GM23338 (cell line): ENCODE measurements at regions not wholly inside any gene's neighbourhood (a gene's known extent, or its start where the extent isn't known, plus 50 kb on each side); places are given as distances from the start of the nearest gene placed in this dataset.
"Not testable (repeated sequence)": the region's sequence is repeated elsewhere in the genome, so short reads cannot be mapped to it uniquely, and the experiment has no call there.

ENCODE experiments used
- ATAC-seq: fragments of 200-7000 bp; cut with Tn5 transposase; 3 replicates; pipeline ENCODE4 v1.9.1; 2020
- DNase-seq: peaks from one replicate; pipeline ENCODE4 v3.0.0-alpha.2; 2015; ENCODE audit warnings: low spot score
- H2AFZ ChIP-seq: fragments of 200-600 bp; sonication (generic); 2 replicates; pipeline ENCODE4 v1.8.0; 2016; ENCODE audit warnings: antibody characterized with exemption, mild to moderate bottlenecking, moderate library complexity
- H3F3A ChIP-seq: fragments of 200-600 bp; sonication (generic); replicated peaks from 2 replicates; pipeline ENCODE4 v1.8.0; 2017; ENCODE audit warnings: antibody characterized with exemption, mixed run types, low read depth
- H3K27ac ChIP-seq: fragments of 200-600 bp; sonication (generic); 2 replicates; pipeline ENCODE4 v1.6.1; 2016; ENCODE audit warnings: low read depth
- H3K27me3 ChIP-seq: fragments of 200-600 bp; sonication (generic); 2 replicates; pipeline ENCODE4 v1.8.0; 2016; ENCODE audit warnings: mild to moderate bottlenecking, mixed run types, moderate library complexity; ENCODE audit not compliant: insufficient read depth
- H3K36me3 ChIP-seq: fragments of 200-600 bp; sonication (generic); 2 replicates; pipeline ENCODE4 v1.8.0; 2016; ENCODE audit warnings: mild to moderate bottlenecking; ENCODE audit not compliant: insufficient read depth
- H3K4me1 ChIP-seq: fragments of 200-600 bp; sonication (generic); 2 replicates; pipeline ENCODE4 v1.8.0; 2016; ENCODE audit warnings: mild to moderate bottlenecking, moderate library complexity; ENCODE audit not compliant: insufficient read depth
- H3K4me2 ChIP-seq: fragments of 200-600 bp; sonication (generic); 2 replicates; pipeline ENCODE4 v1.7.1; 2017; ENCODE audit warnings: mixed run types
- H3K4me3 ChIP-seq: fragments of 200-600 bp; sonication (generic); 2 replicates; pipeline ENCODE4 v1.6.1; 2016; ENCODE audit warnings: mixed run types
- H3K79me2 ChIP-seq: fragments of 200-600 bp; sonication (generic); replicated peaks from 2 replicates; pipeline ENCODE4 v1.8.0; 2017; ENCODE audit warnings: mild to moderate bottlenecking; ENCODE audit not compliant: insufficient read depth
- H3K9me2 ChIP-seq: fragments of 200-600 bp; sonication (generic); 2 replicates; pipeline ENCODE4 v1.8.0; 2017; ENCODE audit not compliant: insufficient read depth
- H4K20me1 ChIP-seq: fragments of 200-600 bp; sonication (generic); replicated peaks from 2 replicates; pipeline ENCODE4 v1.8.0; 2017; ENCODE audit warnings: mild to moderate bottlenecking; ENCODE audit not compliant: insufficient read depth
- H3K27ac Mint-ChIP-seq: 2 replicates; pipeline ENCODE4 v1.8.0; 2020; ENCODE audit warnings: inconsistent platforms, mild to moderate bottlenecking, moderate library complexity, mixed read lengths
- H3K27me3 Mint-ChIP-seq: 3 replicates; pipeline ENCODE4 v1.8.0; 2022; ENCODE audit warnings: low read depth, mild to moderate bottlenecking, moderate library complexity, mixed read lengths, inconsistent platforms; ENCODE audit not compliant: insufficient read depth, poor library complexity
- H3K36me3 Mint-ChIP-seq: 3 replicates; pipeline ENCODE4 v1.8.0; 2021; ENCODE audit warnings: low read depth, mild to moderate bottlenecking, inconsistent platforms, moderate library complexity, mixed read lengths
- H3K4me1 Mint-ChIP-seq: 3 replicates; pipeline ENCODE4 v1.8.0; 2020; ENCODE audit warnings: mild to moderate bottlenecking, inconsistent platforms, mixed read lengths
- H3K4me3 Mint-ChIP-seq: 3 replicates; pipeline ENCODE4 v1.8.0; 2021; ENCODE audit warnings: moderate library complexity, mild to moderate bottlenecking, inconsistent platforms, mixed read lengths
- H3K9me3 Mint-ChIP-seq: 3 replicates; pipeline ENCODE4 v1.8.0; 2020; ENCODE audit warnings: moderate library complexity, mild to moderate bottlenecking, inconsistent platforms, mixed read lengths
- CTCF ChIP-seq, 2 experiments: fragments of 200-600 bp in 1 of 2; sonication (generic) in 1 of 2; conservative IDR thresholded peaks; 2 replicates each; pipeline versions ENCODE4 v1.5.1 to v1.6.1; 2016 to 2017; ENCODE audit warnings: antibody characterized with exemption in 2 of 2, low read depth in 2 of 2, mild to moderate bottlenecking in 2 of 2, moderate library complexity in 1 of 2
- EZH2 ChIP-seq: fragments of 200-600 bp; sonication (generic); IDR thresholded peaks from one replicate; pipeline ENCODE4 v1.8.0; 2017; ENCODE audit warnings: antibody characterized with exemption, mild to moderate bottlenecking, low read depth; ENCODE audit not compliant: unreplicated experiment
- TF ChIP-seq, protein P1 (sequence below): fragments of 250-450 bp; sonication (Bioruptor Pico); IDR thresholded peaks from 2 replicates; pipeline ENCODE4 v1.5.0; 2020; ENCODE audit warnings: mild to moderate bottlenecking, moderate library complexity

- TF ChIP-seq, protein P1, sequence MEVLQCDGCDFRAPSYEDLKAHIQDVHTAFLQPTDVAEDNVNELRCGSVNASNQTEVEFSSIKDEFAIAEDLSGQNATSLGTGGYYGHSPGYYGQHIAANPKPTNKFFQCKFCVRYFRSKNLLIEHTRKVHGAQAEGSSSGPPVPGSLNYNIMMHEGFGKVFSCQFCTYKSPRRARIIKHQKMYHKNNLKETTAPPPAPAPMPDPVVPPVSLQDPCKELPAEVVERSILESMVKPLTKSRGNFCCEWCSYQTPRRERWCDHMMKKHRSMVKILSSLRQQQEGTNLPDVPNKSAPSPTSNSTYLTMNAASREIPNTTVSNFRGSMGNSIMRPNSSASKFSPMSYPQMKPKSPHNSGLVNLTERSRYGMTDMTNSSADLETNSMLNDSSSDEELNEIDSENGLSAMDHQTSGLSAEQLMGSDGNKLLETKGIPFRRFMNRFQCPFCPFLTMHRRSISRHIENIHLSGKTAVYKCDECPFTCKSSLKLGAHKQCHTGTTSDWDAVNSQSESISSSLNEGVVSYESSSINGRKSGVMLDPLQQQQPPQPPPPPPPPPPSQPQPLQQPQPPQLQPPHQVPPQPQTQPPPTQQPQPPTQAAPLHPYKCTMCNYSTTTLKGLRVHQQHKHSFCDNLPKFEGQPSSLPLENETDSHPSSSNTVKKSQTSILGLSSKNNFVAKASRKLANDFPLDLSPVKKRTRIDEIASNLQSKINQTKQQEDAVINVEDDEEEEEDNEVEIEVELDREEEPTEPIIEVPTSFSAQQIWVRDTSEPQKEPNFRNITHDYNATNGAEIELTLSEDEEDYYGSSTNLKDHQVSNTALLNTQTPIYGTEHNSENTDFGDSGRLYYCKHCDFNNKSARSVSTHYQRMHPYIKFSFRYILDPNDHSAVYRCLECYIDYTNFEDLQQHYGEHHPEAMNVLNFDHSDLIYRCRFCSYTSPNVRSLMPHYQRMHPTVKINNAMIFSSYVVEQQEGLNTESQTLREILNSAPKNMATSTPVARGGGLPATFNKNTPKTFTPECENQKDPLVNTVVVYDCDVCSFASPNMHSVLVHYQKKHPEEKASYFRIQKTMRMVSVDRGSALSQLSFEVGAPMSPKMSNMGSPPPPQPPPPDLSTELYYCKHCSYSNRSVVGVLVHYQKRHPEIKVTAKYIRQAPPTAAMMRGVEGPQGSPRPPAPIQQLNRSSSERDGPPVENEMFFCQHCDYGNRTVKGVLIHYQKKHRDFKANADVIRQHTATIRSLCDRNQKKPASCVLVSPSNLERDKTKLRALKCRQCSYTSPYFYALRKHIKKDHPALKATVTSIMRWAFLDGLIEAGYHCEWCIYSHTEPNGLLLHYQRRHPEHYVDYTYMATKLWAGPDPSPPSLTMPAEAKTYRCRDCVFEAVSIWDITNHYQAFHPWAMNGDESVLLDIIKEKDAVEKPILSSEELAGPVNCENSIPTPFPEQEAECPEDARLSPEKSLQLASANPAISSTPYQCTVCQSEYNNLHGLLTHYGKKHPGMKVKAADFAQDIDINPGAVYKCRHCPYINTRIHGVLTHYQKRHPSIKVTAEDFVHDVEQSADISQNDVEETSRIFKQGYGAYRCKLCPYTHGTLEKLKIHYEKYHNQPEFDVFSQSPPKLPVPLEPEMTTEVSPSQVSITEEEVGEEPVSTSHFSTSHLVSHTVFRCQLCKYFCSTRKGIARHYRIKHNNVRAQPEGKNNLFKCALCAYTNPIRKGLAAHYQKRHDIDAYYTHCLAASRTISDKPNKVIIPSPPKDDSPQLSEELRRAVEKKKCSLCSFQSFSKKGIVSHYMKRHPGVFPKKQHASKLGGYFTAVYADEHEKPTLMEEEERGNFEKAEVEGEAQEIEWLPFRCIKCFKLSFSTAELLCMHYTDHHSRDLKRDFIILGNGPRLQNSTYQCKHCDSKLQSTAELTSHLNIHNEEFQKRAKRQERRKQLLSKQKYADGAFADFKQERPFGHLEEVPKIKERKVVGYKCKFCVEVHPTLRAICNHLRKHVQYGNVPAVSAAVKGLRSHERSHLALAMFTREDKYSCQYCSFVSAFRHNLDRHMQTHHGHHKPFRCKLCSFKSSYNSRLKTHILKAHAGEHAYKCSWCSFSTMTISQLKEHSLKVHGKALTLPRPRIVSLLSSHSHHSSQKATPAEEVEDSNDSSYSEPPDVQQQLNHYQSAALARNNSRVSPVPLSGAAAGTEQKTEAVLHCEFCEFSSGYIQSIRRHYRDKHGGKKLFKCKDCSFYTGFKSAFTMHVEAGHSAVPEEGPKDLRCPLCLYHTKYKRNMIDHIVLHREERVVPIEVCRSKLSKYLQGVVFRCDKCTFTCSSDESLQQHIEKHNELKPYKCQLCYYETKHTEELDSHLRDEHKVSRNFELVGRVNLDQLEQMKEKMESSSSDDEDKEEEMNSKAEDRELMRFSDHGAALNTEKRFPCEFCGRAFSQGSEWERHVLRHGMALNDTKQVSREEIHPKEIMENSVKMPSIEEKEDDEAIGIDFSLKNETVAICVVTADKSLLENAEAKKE (CRISPR knock-in tag) = no peak
- TF ChIP-seq CTCF (conservative IDR thresholded peaks at IDR 0.05; ENCODE audit: low read depth in 2 of 2) (no peak), EZH2 (no peak)
Observed at GRCh38 chr22:23437779-23438178, 142.3 kb downstream of the IGLL1 start (continued).

DNA sequence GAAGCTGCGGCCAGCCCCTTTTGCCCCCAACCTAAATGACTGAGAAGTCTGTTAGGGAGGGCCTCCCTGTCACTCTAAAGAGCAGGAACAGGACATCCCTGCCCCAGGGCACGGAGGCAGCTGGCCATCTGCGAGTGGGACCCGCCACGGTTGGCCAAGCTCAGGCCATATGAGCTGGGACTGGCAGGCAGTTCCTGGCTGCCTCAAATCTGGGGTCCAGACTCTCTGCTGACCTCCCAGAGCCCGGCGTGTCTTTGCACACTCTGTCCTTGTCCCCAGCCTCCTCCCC is 143.0 kb downstream of the IGLL1 start:
- not testable (repeated sequence) for H3K36me3 ChIP-seq, H3K27ac Mint-ChIP-seq, H3K36me3 Mint-ChIP-seq, ATAC-seq, H3K9me2 ChIP-seq, H3K27ac ChIP-seq, DNase-seq, H3K4me2 ChIP-seq, H3K4me3 Mint-ChIP-seq, H3K4me1 ChIP-seq, H3K79me2 ChIP-seq, H3K4me3 ChIP-seq, H4K20me1 ChIP-seq, H3K9me3 Mint-ChIP-seq, H3F3A ChIP-seq, H2AFZ ChIP-seq, H3K27me3 ChIP-seq
- H3K4me1 Mint-ChIP-seq = peaks cover 14% of the 10 kb centered on the region
- peaks cover 11% of the 10 kb centered on the region for H3K27me3 Mint-ChIP-seq

- H3K27me3 Mint-ChIP-seq = peaks cover 11% of the 10 kb centered on the region
- not testable (repeated sequence) for H3K9me3 Mint-ChIP-seq, H3K79me2 ChIP-seq, DNase-seq, H3K4me3 Mint-ChIP-seq, H3K27me3 ChIP-seq, H3K27ac Mint-ChIP-seq, H4K20me1 ChIP-seq, ATAC-seq, H3K4me2 ChIP-seq, H3K36me3 Mint-ChIP-seq, H3K4me1 ChIP-seq, H3K4me3 ChIP-seq, H3K9me2 ChIP-seq, H3K27ac ChIP-seq, H3F3A ChIP-seq, H2AFZ ChIP-seq, H3K36me3 ChIP-seq
- H3K4me1 Mint-ChIP-seq = peaks cover 16% of the 10 kb centered on the region
Observed at GRCh38 chr22:23436354-23437106, 143.6 kb downstream of the IGLL1 start.

DNA sequence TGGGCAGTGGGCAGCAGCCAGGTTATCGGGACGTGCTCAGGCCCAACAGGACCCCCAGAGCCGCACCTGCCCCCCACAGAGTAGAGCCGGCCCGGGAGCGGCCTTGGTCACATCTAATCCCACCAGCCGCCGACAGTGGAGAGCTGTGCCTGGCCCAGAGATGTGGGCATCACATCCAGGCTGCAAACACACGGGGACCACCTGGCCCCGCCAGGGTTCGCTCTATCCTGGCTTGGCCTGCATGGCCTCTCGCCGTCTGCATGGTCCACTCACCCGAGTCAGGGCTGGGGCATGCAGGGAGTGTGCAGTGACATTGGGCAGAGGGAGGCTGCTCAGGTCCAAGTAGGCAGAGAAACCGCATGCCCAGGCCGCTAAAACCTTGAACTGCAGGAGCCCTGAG is 144.9 kb downstream of the IGLL1 start:
- not testable (repeated sequence) for H3K36me3 Mint-ChIP-seq, H2AFZ ChIP-seq, H3K27ac ChIP-seq, H3F3A ChIP-seq, H3K4me3 Mint-ChIP-seq, H3K27ac Mint-ChIP-seq, H3K9me3 Mint-ChIP-seq, H3K9me2 ChIP-seq, H3K4me1 ChIP-seq, H3K79me2 ChIP-seq, H3K36me3 ChIP-seq, DNase-seq, ATAC-seq, H4K20me1 ChIP-seq, H3K4me2 ChIP-seq, H3K27me3 ChIP-seq, H3K4me3 ChIP-seq
- H3K4me1 Mint-ChIP-seq = peaks cover 23% of the 10 kb centered on the region
- peaks cover 11% of the 10 kb centered on the region for H3K27me3 Mint-ChIP-seq
